ENCODE measurements at regions not wholly inside any gene's neighbourhood (a gene's known extent, or its start where the extent isn't known, plus 50 kb on each side); places are given as distances from the start of the nearest gene placed in this dataset.
"Not testable (repeated sequence)": the region's sequence is repeated elsewhere in the genome, so short reads cannot be mapped to it uniquely, and the experiment has no call there.

DNA sequence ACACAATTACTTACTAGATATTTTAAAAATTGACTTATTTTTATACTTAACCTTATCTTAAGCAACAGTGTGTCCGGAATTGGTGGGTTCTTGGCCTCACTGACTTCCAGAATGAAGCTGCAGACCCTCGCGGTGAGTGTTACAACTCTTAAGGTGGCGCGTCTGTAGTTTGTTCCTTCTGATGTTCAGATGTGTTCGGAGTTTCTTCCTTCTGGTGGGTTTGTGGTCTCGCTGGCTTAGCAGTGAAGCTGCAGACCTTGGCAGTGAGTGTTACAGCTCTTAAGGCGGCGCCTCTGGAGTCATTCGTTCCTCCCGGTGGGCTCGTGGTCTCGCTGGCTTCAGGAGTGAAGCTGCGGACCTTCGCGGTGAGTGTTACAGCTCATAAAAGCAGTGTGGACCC lies 322.5 kb upstream of the CITED2 start:
- DNase-seq; intact Hi-C loops (cut with DNase I): not testable (repeated sequence)

DNA sequence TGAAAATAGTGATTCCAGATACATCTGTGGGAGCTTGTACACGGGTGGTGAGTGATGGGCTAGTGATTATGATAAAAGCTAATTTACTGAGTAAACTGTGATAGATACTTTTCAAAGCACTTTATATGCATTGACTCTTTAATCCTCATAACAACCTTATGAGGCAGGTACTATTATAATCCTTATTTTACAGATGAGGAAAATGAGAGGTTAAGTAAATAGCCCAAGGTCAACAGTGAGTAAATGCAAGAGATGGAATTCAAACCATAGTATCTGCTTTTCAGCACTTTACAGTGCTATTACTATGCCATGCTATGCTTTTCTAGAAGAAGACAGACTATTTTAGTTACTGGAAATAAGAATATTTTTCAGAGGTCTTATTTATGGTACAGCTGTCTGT lies 320.9 kb upstream of the CITED2 start:
- intact Hi-C loops (cut with DNase I): no loop called here
- DNase-seq: no peak

GRCh38 chr6:139693735-139694134 lies 319.3 kb upstream of the CITED2 start:
- DNase-seq: no peak
- intact Hi-C loops (cut with DNase I): no loop called here

DNA sequence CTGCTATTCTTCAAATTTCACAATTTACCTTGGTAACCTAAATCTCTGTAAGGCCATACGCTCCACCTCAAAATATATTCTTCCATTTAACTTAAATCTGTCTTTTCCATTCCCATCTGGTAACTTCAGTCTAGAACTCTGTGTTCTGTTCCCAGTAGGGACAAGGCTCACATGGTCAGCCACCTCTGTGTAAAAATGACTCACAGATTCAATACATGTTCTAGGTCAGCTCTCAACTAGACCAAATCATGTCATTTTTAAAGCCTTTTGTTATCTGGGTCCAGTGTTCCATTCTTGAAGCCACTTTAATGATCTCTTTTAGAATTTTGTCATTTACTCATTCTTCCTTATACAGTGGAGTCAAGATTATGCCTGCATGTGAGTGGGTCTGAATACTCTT lies 315.6 kb upstream of the CITED2 start:
- DNase-seq: no peak
- intact Hi-C loops (cut with DNase I): no loop called here

DNA sequence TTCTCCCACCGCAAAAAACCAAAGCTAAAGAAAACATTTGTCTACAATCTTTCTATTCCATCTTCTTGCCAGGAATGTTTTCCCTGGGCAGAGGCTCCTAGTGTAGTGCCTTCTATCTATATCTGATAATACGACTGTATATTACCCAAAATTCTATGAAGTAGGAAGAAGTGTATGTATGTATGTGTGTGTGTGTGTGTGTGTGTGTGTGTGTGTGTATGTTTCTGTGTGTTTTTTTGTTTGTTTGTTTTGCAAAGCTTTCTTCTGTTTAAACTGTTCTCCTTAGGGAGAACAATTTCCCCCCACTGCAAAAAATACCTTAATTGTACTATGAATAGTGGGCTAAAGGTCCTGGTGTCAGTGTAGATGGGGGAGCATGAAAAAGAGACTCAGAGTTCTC lies 312.6 kb upstream of the CITED2 start:
- DNase-seq: no peak
- intact Hi-C loops (cut with DNase I): no loop called here

- intact Hi-C loops (cut with DNase I): no loop called here
- DNase-seq: no peak
Observed at GRCh38 chr6:139686308-139686707, 311.9 kb upstream of the CITED2 start.

GRCh38 chr6:139685009-139685408 lies 310.6 kb upstream of the CITED2 start:
- DNase-seq: no peak
- intact Hi-C loops (cut with DNase I): no loop called here

- intact Hi-C loops (cut with DNase I): no loop called here
- no peak for DNase-seq
Observed at GRCh38 chr6:139680819-139681218, 306.4 kb upstream of the CITED2 start.

GRCh38 chr6:139679516-139680179 lies 305.2 kb upstream of the CITED2 start:
- intact Hi-C loops (cut with DNase I): no loop called here
- DNase-seq: no peak

GRCh38 chr6:139676718-139677117 lies 302.3 kb upstream of the CITED2 start:
- intact Hi-C loops (cut with DNase I): no loop called here
- DNase-seq: no peak

DNA sequence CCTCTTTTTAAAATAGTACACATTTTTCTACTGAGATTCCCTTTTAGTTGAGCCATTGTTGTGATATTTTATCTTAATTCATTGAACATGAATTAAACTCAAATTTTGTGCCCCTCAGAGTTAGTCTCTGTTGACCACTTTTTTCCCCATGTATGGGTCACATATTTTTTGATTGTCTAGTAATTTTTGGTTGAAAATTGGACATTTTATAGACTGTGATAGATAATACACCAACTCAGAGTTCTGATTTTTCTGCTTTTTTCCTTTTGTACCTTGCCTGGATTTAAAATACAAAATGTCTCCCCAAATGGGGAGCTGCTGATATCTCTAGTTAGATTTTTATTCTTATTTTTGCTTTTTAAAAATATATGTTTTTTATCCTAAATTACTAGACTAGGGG lies 291.8 kb upstream of the CITED2 start:
- no peak for DNase-seq
- intact Hi-C loops (cut with DNase I): no loop called here

DNA sequence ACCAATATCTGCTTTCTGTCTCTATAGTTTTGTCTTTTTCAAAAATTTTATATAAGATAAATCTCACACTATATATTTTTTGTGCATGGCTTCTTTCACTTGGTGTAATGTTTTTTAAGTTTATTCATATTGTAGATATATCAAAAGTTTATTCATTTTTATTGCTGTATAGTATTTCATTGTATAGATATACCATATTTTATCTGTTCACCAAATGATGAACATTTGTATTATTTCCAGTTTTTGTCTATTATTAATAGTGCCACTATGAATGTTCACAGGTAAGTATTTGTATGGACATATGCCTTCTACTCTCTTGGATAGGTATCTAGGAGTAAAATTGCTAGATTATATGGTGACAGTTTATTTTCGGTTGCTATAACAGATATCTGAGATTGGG lies 289.5 kb upstream of the CITED2 start:
- DNase-seq: no peak
- intact Hi-C loops (cut with DNase I): no loop called here

GRCh38 chr6:139659711-139660110 lies 285.3 kb upstream of the CITED2 start:
- DNase-seq: no peak
- intact Hi-C loops (cut with DNase I): no loop called here

DNA sequence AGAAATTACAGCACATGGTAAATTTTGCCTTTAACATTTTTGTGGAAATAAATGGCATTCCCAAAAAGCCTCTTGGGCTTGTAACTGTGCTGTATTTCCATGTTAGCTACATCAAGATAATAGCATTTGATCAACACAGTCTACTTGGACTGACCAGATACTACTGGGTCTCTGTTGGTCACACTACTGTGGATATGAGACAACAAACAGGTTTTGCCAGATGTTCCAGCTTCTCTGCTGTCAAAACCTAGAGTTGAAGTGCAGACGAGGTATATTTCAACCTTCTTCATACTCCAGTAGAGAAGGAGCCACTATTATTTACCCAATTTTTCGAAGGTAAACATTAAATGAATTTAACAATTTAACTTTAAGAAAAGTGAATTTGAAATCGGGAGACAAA lies 284.7 kb upstream of the CITED2 start:
- DNase-seq: no peak

DNA sequence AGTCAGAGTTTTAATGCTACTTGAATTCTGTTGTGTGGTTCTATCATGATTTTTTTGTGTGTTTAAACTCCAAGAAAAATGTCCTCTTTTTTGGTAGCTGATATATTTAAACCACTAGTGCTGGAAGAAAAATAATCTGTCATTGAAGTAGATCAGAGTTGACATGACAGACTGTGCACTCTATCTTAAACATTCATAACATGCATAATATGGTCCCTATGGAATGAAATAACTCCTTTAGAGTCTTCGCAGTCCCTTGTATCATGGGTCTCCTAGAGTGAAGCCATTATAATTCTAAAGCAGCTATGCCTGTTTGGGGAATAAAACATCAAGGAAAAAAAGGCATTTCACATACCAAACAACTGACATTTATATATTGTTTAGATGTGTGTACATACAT lies 282.7 kb upstream of the CITED2 start:
- intact Hi-C loops (cut with DNase I): no loop called here
- DNase-seq: no peak

More for the DNA sequence above, 284.7 kb upstream of the CITED2 start:
- intact Hi-C loops (cut with DNase I): no loop called here

- intact Hi-C loops (cut with DNase I): no loop called here
- DNase-seq: no peak
Observed at GRCh38 chr6:139655783-139656705, 281.6 kb upstream of the CITED2 start.

- intact Hi-C loops (cut with DNase I): no loop called here
- no peak for DNase-seq
Observed at GRCh38 chr6:139654888-139655782, 280.7 kb upstream of the CITED2 start.

DNA sequence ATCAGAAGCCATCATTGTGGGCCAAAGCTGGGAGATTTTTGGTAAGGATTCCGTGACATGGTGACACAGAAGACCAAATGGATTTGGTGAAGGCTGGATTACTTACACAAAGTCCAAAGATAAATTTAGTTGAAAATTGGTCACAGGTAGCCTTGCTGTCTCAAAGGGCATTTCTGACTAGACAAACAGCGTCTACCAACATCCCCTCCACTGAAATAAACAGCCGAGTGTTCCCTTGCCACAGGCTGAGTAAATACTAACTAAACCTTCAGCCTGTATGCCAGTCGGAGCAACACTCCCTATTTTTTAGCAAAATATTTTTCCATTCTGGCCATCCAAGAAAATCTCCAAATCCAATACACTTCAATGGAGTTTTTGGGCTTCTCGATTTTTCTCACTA lies 279.9 kb upstream of the CITED2 start:
- intact Hi-C loops (cut with DNase I): no loop called here
- no peak for DNase-seq

- intact Hi-C loops (cut with DNase I): no loop called here
- DNase-seq: no peak
Observed at GRCh38 chr6:139653111-139653510, 278.7 kb upstream of the CITED2 start.

- no peak for DNase-seq
- intact Hi-C loops (cut with DNase I): no loop called here
Observed at GRCh38 chr6:139650941-139651340, 276.5 kb upstream of the CITED2 start.

- intact Hi-C loops (cut with DNase I): no loop called here
- no peak for DNase-seq
Observed at GRCh38 chr6:139649732-139650131, 275.3 kb upstream of the CITED2 start.

Measured in posterior cingulate gyrus (tissue), 11 donors.